Trophoblast cell (in vitro differentiated cells and primary cell): ENCODE measurements at regions not wholly inside any gene's neighbourhood (a gene's known extent, or its start where the extent isn't known, plus 50 kb on each side); places are given as distances from the start of the nearest gene placed in this dataset.

ENCODE experiments used
- DNase-seq, 2 donors: peaks; one replicate each; pipeline ENCODE4 v3.0.0-alpha.2; 2016
- H2AFZ ChIP-seq: 2 replicates; pipeline ENCODE4 v1.6.1; 2013; ENCODE audit warnings: low read length, moderate library complexity, mild to moderate bottlenecking; ENCODE audit not compliant: insufficient read depth, poor library complexity
- H2AK5ac ChIP-seq: 2 replicates; pipeline ENCODE4 v1.6.1; 2013; ENCODE audit warnings: mild to moderate bottlenecking, low read length
- H2BK120ac ChIP-seq: 2 replicates; pipeline ENCODE4 v1.6.1; 2013; ENCODE audit warnings: low read length, mild to moderate bottlenecking, moderate library complexity; ENCODE audit not compliant: insufficient read depth, poor library complexity
- H2BK12ac ChIP-seq: 2 replicates; pipeline ENCODE4 v1.6.1; 2013; ENCODE audit warnings: mild to moderate bottlenecking, low read length, moderate library complexity
- H2BK5ac ChIP-seq: 2 replicates; pipeline ENCODE4 v1.6.1; 2013; ENCODE audit warnings: low read length, low read depth, moderate library complexity, mild to moderate bottlenecking; ENCODE audit not compliant: poor library complexity
- H3K14ac ChIP-seq: 2 replicates; pipeline ENCODE4 v1.6.1; 2013; ENCODE audit warnings: mild to moderate bottlenecking, low read length
- H3K18ac ChIP-seq: 2 replicates; pipeline ENCODE4 v1.6.1; 2013; ENCODE audit warnings: mild to moderate bottlenecking, low read length
- H3K23ac ChIP-seq: 2 replicates; pipeline ENCODE4 v1.6.1; 2013; ENCODE audit warnings: low read length
- H3K27ac ChIP-seq: 2 replicates; pipeline ENCODE4 v1.5.1; 2013; ENCODE audit warnings: low read depth, mild to moderate bottlenecking, inconsistent platforms, low read length, moderate library complexity
- H3K27me3 ChIP-seq: 2 replicates; pipeline ENCODE4 v1.6.1; 2013; ENCODE audit warnings: inconsistent platforms, mild to moderate bottlenecking, low read length, moderate library complexity; ENCODE audit not compliant: insufficient read depth
- H3K36me3 ChIP-seq, 2 experiments: 1 replicate in 1 of 2; 2 replicates in 1 of 2; pipeline ENCODE4 v1.6.1; 2013; ENCODE audit warnings: low read length in 2 of 2, mild to moderate bottlenecking in 2 of 2, moderate library complexity in 1 of 2; ENCODE audit not compliant: insufficient read depth in 2 of 2, control insufficient read depth in 1 of 2
- H3K4ac ChIP-seq: 2 replicates; pipeline ENCODE4 v1.6.1; 2013; ENCODE audit warnings: low read depth, mild to moderate bottlenecking, low read length, moderate library complexity
- H3K4me1 ChIP-seq, 2 experiments: 1 replicate in 1 of 2; 2 replicates in 1 of 2; pipeline ENCODE4 v1.6.1; 2013; ENCODE audit warnings: low read length in 2 of 2, mild to moderate bottlenecking in 2 of 2, moderate library complexity in 1 of 2; ENCODE audit not compliant: insufficient read depth in 2 of 2, control insufficient read depth in 1 of 2
- H3K4me2 ChIP-seq: 2 replicates; pipeline ENCODE4 v1.6.1; 2013; ENCODE audit warnings: inconsistent platforms, mild to moderate bottlenecking, low read length, moderate library complexity
- H3K4me3 ChIP-seq: 2 replicates; pipeline ENCODE4 v1.5.1; 2013; ENCODE audit warnings: mild to moderate bottlenecking, low read depth, low read length, inconsistent platforms
- H3K79me1 ChIP-seq: one replicate; pipeline ENCODE4 v1.6.1; 2013; ENCODE audit warnings: low read length
- H3K79me2 ChIP-seq: 2 replicates; pipeline ENCODE4 v1.6.1; 2013; ENCODE audit warnings: low read length, mild to moderate bottlenecking; ENCODE audit not compliant: control insufficient read depth, insufficient read depth, poor library complexity
- H3K9ac ChIP-seq: 2 replicates; pipeline ENCODE4 v1.6.1; 2013; ENCODE audit warnings: mild to moderate bottlenecking, low read length
- H3K9me3 ChIP-seq: 2 replicates; pipeline ENCODE4 v1.6.1; 2013; ENCODE audit warnings: low read depth, mild to moderate bottlenecking, control low read depth, inconsistent platforms, low read length; ENCODE audit not compliant: insufficient read depth
- H4K12ac ChIP-seq: 2 replicates; pipeline ENCODE4 v1.6.1; 2013; ENCODE audit warnings: low read depth, mild to moderate bottlenecking, low read length, moderate library complexity
- H4K8ac ChIP-seq: 2 replicates; pipeline ENCODE4 v1.6.1; 2013; ENCODE audit warnings: low read depth, mild to moderate bottlenecking, low read length, moderate library complexity
- H4K91ac ChIP-seq: one replicate; pipeline ENCODE4 v1.6.1; 2013; ENCODE audit warnings: low read depth, mild to moderate bottlenecking, low read length, moderate library complexity
- WGBS: extraction: QIAGEN DNeasy Blood & Tissue Kit; methylation state at CpG from one replicate; pipeline ENCODE4 v1.1.7; 2013; ENCODE audit warnings: missing lambda C conversion rate; ENCODE audit not compliant: insufficient read length, insufficient coverage; ENCODE audit errors: extremely low coverage; 5-methylcytosine and 5-hydroxymethylcytosine counted together

- Histone ChIP-seq H3K79me2 (no peaks in the 10 kb centered on the region), H3K79me1 (no peaks in the 10 kb centered on the region), H3K18ac (no peak overlapping the region), H3K36me3 (no peaks in the 10 kb centered on the region), H3K4me3 (no peak overlapping the region), H2BK5ac (no peak overlapping the region), H4K91ac (no peak overlapping the region), H3K23ac (no peak overlapping the region), H3K27ac (no peak overlapping the region), H3K4me1 (no peaks in the 10 kb centered on the region), H2BK120ac (no peak overlapping the region), H3K9me3 (no peaks in the 10 kb centered on the region), H4K12ac (no peak overlapping the region), H3K4ac (no peak overlapping the region), H3K9ac (no peak overlapping the region), H2AK5ac (no peak overlapping the region), H3K27me3 (no peaks in the 10 kb centered on the region), H3K4me2 (no peak overlapping the region), H2BK12ac (no peak overlapping the region), H2AFZ (no peak overlapping the region), H3K14ac (no peak overlapping the region), H4K8ac (no peak overlapping the region)
- no CpG with 5 or more reads among the region's 4 CpGs for WGBS
- DNase-seq = no peak
Observed at GRCh38 chr3:176623468-176624150, 573.7 kb downstream of the TBL1XR1 start.

- Histone ChIP-seq H3K27me3 (no peaks in the 10 kb centered on the region), H3K18ac (no peak overlapping the region), H3K36me3 (no peaks in the 10 kb centered on the region), H3K4me2 (no peak overlapping the region), H3K23ac (no peak overlapping the region), H3K4me1 (no peaks in the 10 kb centered on the region), H2AFZ (no peak overlapping the region), H3K79me2 (no peaks in the 10 kb centered on the region), H4K8ac (no peak overlapping the region), H3K9me3 (no peaks in the 10 kb centered on the region), H2BK12ac (no peak overlapping the region), H3K27ac (no peak overlapping the region), H3K9ac (no peak overlapping the region), H2AK5ac (no peak overlapping the region), H3K14ac (no peak overlapping the region), H3K79me1 (no peaks in the 10 kb centered on the region), H3K4ac (no peak overlapping the region), H4K12ac (no peak overlapping the region), H2BK120ac (no peak overlapping the region), H2BK5ac (no peak overlapping the region), H3K4me3 (no peak overlapping the region), H4K91ac (no peak overlapping the region)
- WGBS = no CpG with 5 or more reads among the region's 3 CpGs
- no peak for DNase-seq
Observed at GRCh38 chr3:176619833-176620232, 577.4 kb downstream of the TBL1XR1 start.

- H3K4me2 ChIP-seq = no peak overlapping the region
- H3K14ac ChIP-seq = no peak overlapping the region
- no peak overlapping the region for H2AFZ ChIP-seq
- no peak overlapping the region for H3K23ac ChIP-seq
- no peaks in the 10 kb centered on the region for H3K4me1 ChIP-seq
- no peak overlapping the region for H4K91ac ChIP-seq
- no peak overlapping the region for H2BK5ac ChIP-seq
- DNase-seq = no peak
- H2AK5ac ChIP-seq = no peak overlapping the region
- H3K79me2 ChIP-seq = no peaks in the 10 kb centered on the region
- H3K9me3 ChIP-seq = no peaks in the 10 kb centered on the region
- no peak overlapping the region for H3K18ac ChIP-seq
- H2BK120ac ChIP-seq = no peak overlapping the region
- no peak overlapping the region for H2BK12ac ChIP-seq
- no peaks in the 10 kb centered on the region for H3K27me3 ChIP-seq
- H3K4me3 ChIP-seq = no peak overlapping the region
- no peaks in the 10 kb centered on the region for H3K36me3 ChIP-seq
- no peak overlapping the region for H3K9ac ChIP-seq
- no peak overlapping the region for H4K8ac ChIP-seq
- H3K79me1 ChIP-seq = no peaks in the 10 kb centered on the region
- no peak overlapping the region for H3K27ac ChIP-seq
- H3K4ac ChIP-seq = no peak overlapping the region
- H4K12ac ChIP-seq = no peak overlapping the region
Observed at GRCh38 chr3:176615826-176616225, 581.5 kb downstream of the TBL1XR1 start.

GRCh38 chr3:176611703-176612102 is 585.6 kb downstream of the TBL1XR1 start:
- Histone ChIP-seq H4K8ac (no peak overlapping the region), H2AFZ (no peak overlapping the region), H2BK5ac (no peak overlapping the region), H3K4me1 (no peaks in the 10 kb centered on the region), H3K9ac (no peak overlapping the region), H3K4me3 (no peak overlapping the region), H3K18ac (no peak overlapping the region), H3K79me1 (no peaks in the 10 kb centered on the region), H3K9me3 (no peaks in the 10 kb centered on the region), H4K91ac (no peak overlapping the region), H3K4ac (no peak overlapping the region), H2AK5ac (no peak overlapping the region), H3K27me3 (no peaks in the 10 kb centered on the region), H2BK120ac (no peak overlapping the region), H3K23ac (no peak overlapping the region), H2BK12ac (no peak overlapping the region), H3K27ac (no peak overlapping the region), H3K14ac (no peak overlapping the region), H3K36me3 (no peaks in the 10 kb centered on the region), H3K4me2 (no peak overlapping the region), H3K79me2 (no peaks in the 10 kb centered on the region), H4K12ac (no peak overlapping the region)
- DNase-seq = no peak
- WGBS = no CpG with 5 or more reads among the region's 1 CpG
